ENCODE measurements at regions not wholly inside any gene's neighbourhood (a gene's known extent, or its start where the extent isn't known, plus 50 kb on each side); places are given as distances from the start of the nearest gene placed in this dataset.

GRCh38 chr18:22822841-22823508, 110.2 kb upstream of the RBBP8 start (continued):
- no peak for TF ChIP-seq ZBTB33 (IDR thresholded peaks at IDR 0.05; ENCODE audit: extremely low read depth, insufficient replicate concordance, low read length)
- TF ChIP-seq RAD21 (IDR thresholded peaks at IDR 0.05; ENCODE audit: low read depth): no peak
- no peak for TF ChIP-seq MAX (IDR thresholded peaks at IDR 0.05)
- no peak for TF ChIP-seq SIN3A (IDR thresholded peaks at IDR 0.05; ENCODE audit: low read depth)
- no peak for TF ChIP-seq EZH2phosphoT487 (IDR thresholded peaks at IDR 0.05; ENCODE audit: borderline replicate concordance)
- no peak for TF ChIP-seq ZNF274 (IDR thresholded peaks at IDR 0.05; ENCODE audit: low read depth, low read length)
- TF ChIP-seq SP1 (IDR thresholded peaks at IDR 0.05; ENCODE audit: low read depth): no peak
- TF ChIP-seq POLR2A (IDR thresholded peaks at IDR 0.05; ENCODE audit: borderline replicate concordance, extremely low read depth, insufficient read depth, insufficient read length): no peak

- no peak overlapping the region for H3K4me3 ChIP-seq (replicated peaks in 1 of 2; ENCODE audit: low read depth in 1 of 2, low read length in 2 of 2)
- H3K27ac ChIP-seq (ENCODE audit: low read depth, low read length): peak overlapping the region; percentile 38
- H2AFZ ChIP-seq (ENCODE audit: low read depth, low read length, poor library complexity, severe bottlenecking): no peak overlapping the region
- no peaks in the 10 kb centered on the region for H3K27me3 ChIP-seq (ENCODE audit: insufficient read depth, low read length)
- H3K4me2 ChIP-seq (ENCODE audit: low read length): no peak overlapping the region; the same call in 1 of the 2 replicates
- intact Hi-C loops (cut with micrococcal nuclease): no loop called here
- RAD21 ChIA-PET (ENCODE audit: low non-redundant PET in 1 of 2, low total read pairs in 2 of 2, uncharacterized antibody in 2 of 2, unreplicated experiment in 2 of 2): no interaction called here
- POLR2A ChIA-PET: interaction anchor here (0.7 kb wide), 1 partner anchor 103 kb away, joined by 3 read pairs; no protein-coding TSS in a partner anchor
- H3K79me2 ChIP-seq (ENCODE audit: insufficient read depth, low read length): no peaks in the 10 kb centered on the region
- ATAC-seq (no peak), DNase-seq (ENCODE audit: low read depth, low spot score) (no peak)
- H3K9me2 ChIP-seq (ENCODE audit: insufficient read depth): no peaks in the 10 kb centered on the region
- no peaks in the 10 kb centered on the region for H3K9me3 ChIP-seq (ENCODE audit: control insufficient read depth in 1 of 2, insufficient read depth in 1 of 2, low read depth in 1 of 2, low read length in 2 of 2)
- H3K36me3 ChIP-seq (ENCODE audit: control insufficient read depth in 1 of 2, insufficient read depth in 2 of 2, low read length in 2 of 2): no peaks in the 10 kb centered on the region
- CTCF ChIA-PET: no interaction called here
- BruUV-seq (replicated peaks): no TSS peak
- no peak for TF ChIP-seq ELF1 (IDR thresholded peaks at IDR 0.05; ENCODE audit: borderline replicate concordance, low read depth)
- TF ChIP-seq CBX3 (IDR thresholded peaks at IDR 0.05; ENCODE audit: low read depth): no peak
- TF ChIP-seq SRF (IDR thresholded peaks at IDR 0.05; ENCODE audit: low read depth): no peak
- TF ChIP-seq TCF7L2 (IDR thresholded peaks at IDR 0.05; ENCODE audit: borderline replicate concordance, extremely low read depth, insufficient read depth, insufficient read length): no peak
- TF ChIP-seq RAD21 (IDR thresholded peaks at IDR 0.05; ENCODE audit: low read depth): no peak
- TF ChIP-seq JUND (IDR thresholded peaks at IDR 0.05): no peak
- no peak for TF ChIP-seq EZH2phosphoT487 (IDR thresholded peaks at IDR 0.05; ENCODE audit: borderline replicate concordance)
- TF ChIP-seq YY1 (IDR thresholded peaks at IDR 0.05; ENCODE audit: extremely low read depth, insufficient replicate concordance, low read depth, low read length): no peak
- no peak for TF ChIP-seq EGR1 (IDR thresholded peaks at IDR 0.05; ENCODE audit: low read depth)
- peaks cover 30 to 56% of the 10 kb centered on the region in 2 experiments for H3K4me1 ChIP-seq (ENCODE audit: control insufficient read depth in 1 of 2, insufficient read depth in 2 of 2, low read length in 2 of 2)
- no peaks in the 10 kb centered on the region for H4K20me1 ChIP-seq (ENCODE audit: insufficient read depth)
- no peak overlapping the region for H3K9ac ChIP-seq (ENCODE audit: low read length)
These were observed 106.4 kb upstream of the RBBP8 start for GRCh38 chr18:22826726-22827125.

All from HCT116 (cell line).